Thyroid gland (tissue), 4 donors: ENCODE measurements at regions not wholly inside any gene's neighbourhood (a gene's known extent, or its start where the extent isn't known, plus 50 kb on each side); places are given as distances from the start of the nearest gene placed in this dataset.

Experiments
- CTCF ChIP-seq, 6 experiments: fragments of 200-600 bp in 3 of 6; fragments of 450-650 bp in 3 of 6; sonication (generic) in 3 of 6; IDR thresholded peaks; one replicate each; pipeline ENCODE4 v1.5.1; 2016 to 2019; ENCODE audit warnings: antibody characterized with exemption in 6 of 6, mild to moderate bottlenecking in 2 of 6, inconsistent platforms in 1 of 6, moderate library complexity in 1 of 6
- POLR2A ChIP-seq, 2 donors: fragments of 450-650 bp; IDR thresholded peaks; one replicate each; pipeline ENCODE4 v1.6.1; 2017; ENCODE audit warnings: antibody characterized with exemption in 2 of 2, mild to moderate bottlenecking in 2 of 2, moderate library complexity in 1 of 2

- TF ChIP-seq CTCF (IDR thresholded peaks at IDR 0.05) (no peak), POLR2A (IDR thresholded peaks at IDR 0.05) (no peak)
Measured at GRCh38 chr18:1891641-1892040, 679.7 kb downstream of the METTL4 start.
